ENCODE measurements at regions not wholly inside any gene's neighbourhood (a gene's known extent, or its start where the extent isn't known, plus 50 kb on each side); places are given as distances from the start of the nearest gene placed in this dataset.

DNA sequence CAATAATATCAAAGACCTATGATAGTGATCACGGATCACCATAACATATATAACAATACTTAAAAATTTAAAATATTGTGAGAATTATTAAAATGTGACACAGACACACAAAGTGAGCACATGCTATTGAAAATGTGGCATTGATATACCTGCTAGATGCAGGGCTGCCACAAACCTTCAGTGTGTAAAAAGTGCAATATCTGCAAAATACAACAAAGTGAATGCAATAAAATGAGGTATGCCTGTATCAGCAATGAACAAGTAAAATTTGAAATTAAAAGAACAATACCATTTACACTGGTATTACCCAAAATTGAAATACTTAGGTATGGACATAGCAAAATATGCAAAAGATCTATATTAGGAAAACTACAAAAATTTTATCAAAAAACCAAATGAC is 1217.8 kb upstream of the PCDH20 start:
- Histone ChIP-seq H3K36me3 (no peaks in the 10 kb centered on the region), H3K27me3 (no peaks in the 10 kb centered on the region), H3K4me1 (no peaks in the 10 kb centered on the region), H3K9me3 (no peaks in the 10 kb centered on the region), H3K4me3 (no peak overlapping the region), H3K27ac (replicated peaks in 1 of 4) (no peak overlapping the region)
- 93% methylated on average over 1 of the region's 1 CpG for WGBS
- intact Hi-C loops (cut with DNase I), result no loop called here
- DNase-seq (ENCODE audit: extremely low spot score), result no peak
- no peak for TF ChIP-seq POLR2A (IDR thresholded peaks at IDR 0.05; ENCODE audit: low read depth)
- no peak for TF ChIP-seq POLR2AphosphoS5 (IDR thresholded peaks at IDR 0.05)
- TF ChIP-seq, protein P1, sequence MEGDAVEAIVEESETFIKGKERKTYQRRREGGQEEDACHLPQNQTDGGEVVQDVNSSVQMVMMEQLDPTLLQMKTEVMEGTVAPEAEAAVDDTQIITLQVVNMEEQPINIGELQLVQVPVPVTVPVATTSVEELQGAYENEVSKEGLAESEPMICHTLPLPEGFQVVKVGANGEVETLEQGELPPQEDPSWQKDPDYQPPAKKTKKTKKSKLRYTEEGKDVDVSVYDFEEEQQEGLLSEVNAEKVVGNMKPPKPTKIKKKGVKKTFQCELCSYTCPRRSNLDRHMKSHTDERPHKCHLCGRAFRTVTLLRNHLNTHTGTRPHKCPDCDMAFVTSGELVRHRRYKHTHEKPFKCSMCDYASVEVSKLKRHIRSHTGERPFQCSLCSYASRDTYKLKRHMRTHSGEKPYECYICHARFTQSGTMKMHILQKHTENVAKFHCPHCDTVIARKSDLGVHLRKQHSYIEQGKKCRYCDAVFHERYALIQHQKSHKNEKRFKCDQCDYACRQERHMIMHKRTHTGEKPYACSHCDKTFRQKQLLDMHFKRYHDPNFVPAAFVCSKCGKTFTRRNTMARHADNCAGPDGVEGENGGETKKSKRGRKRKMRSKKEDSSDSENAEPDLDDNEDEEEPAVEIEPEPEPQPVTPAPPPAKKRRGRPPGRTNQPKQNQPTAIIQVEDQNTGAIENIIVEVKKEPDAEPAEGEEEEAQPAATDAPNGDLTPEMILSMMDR (IDR thresholded peaks at IDR 0.05), result no peak
- no peak for TF ChIP-seq EP300 (IDR thresholded peaks at IDR 0.05)

DNA sequence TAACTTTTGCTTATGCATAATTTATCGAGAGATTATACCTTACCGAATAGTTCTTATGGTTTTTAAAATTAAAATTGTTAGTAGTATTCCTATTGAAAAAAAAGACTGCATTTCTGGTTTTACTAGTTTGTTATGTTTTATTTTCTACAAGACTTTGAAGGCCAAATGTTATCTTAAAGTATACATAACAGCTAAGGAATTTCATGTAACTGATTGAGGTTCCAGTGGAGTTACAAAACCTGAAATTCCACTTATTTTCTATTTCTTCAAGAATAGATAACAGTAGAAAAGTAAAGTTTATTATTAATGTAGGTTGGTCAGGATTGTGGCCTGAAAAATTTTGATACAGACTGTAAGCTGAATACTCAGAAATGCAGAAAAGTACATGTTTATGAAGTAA is 1216.0 kb upstream of the PCDH20 start:
- intact Hi-C loops (cut with DNase I), result no loop called here

DNA sequence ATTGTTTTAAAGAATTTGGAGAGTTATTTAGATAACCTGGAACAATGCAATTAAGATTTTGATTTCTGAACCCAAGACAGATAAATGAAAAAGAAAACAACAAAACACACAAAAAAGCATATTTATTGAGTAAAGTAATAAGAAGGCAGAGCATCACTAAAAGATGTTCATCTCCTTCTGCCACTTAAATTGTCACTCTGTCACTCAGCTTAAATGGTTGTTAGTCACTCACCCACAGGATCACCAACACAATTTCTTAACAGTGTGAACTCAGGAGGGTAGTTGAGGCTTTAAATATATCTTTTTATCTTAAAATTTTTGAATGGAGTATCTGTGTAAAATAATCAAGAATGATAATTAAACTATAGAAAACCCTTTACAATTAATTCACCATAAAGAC is 1215.5 kb upstream of the PCDH20 start:
- TF ChIP-seq POLR2A (IDR thresholded peaks at IDR 0.05; ENCODE audit: low read depth) (no peak), POLR2AphosphoS5 (IDR thresholded peaks at IDR 0.05) (no peak), EP300 (IDR thresholded peaks at IDR 0.05) (no peak)
- TF ChIP-seq, protein P1 (IDR thresholded peaks at IDR 0.05), result no peak
- no peaks in the 10 kb centered on the region for H3K27me3 ChIP-seq
- H3K9me3 ChIP-seq, result no peaks in the 10 kb centered on the region
- no peaks in the 10 kb centered on the region for H3K36me3 ChIP-seq
- intact Hi-C loops (cut with DNase I), result no loop called here
- no peak for DNase-seq (ENCODE audit: extremely low spot score)
- H3K27ac ChIP-seq (replicated peaks in 1 of 4), result no peak overlapping the region
- H3K4me1 ChIP-seq, result no peaks in the 10 kb centered on the region
- no peak overlapping the region for H3K4me3 ChIP-seq

More for the DNA sequence above, 1216.0 kb upstream of the PCDH20 start:
- Histone ChIP-seq H3K9me3 (no peaks in the 10 kb centered on the region), H3K36me3 (no peaks in the 10 kb centered on the region), H3K27ac (replicated peaks in 1 of 4) (no peak overlapping the region), H3K4me1 (no peaks in the 10 kb centered on the region), H3K27me3 (no peaks in the 10 kb centered on the region), H3K4me3 (no peak overlapping the region)
- no peak for DNase-seq (ENCODE audit: extremely low spot score)
- 98% methylated on average over 2 of the region's 2 CpGs for WGBS
- TF ChIP-seq EP300 (IDR thresholded peaks at IDR 0.05), result no peak
- TF ChIP-seq, protein P1 (IDR thresholded peaks at IDR 0.05), result no peak
- TF ChIP-seq POLR2AphosphoS5 (IDR thresholded peaks at IDR 0.05), result no peak
- no peak for TF ChIP-seq POLR2A (IDR thresholded peaks at IDR 0.05; ENCODE audit: low read depth)

DNA sequence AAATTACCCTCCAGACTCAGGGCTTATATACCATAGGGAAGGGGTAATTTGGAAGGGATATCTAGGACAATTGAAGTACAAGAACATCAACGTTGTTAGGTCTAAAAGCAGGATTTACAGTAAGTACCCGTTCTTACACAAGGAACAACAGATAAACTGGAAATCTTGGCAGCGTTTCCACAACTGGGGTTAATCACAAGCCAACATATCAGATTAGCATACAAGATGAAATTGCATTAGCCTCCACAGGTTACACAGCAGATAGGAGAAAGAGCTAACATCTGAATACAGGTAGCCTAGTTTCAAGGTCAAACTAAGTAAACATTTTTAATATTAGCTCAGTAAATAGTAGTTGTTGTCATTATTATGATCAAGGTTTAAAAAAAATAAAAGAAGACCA is 1214.0 kb upstream of the PCDH20 start:
- Histone ChIP-seq H3K27me3 (no peaks in the 10 kb centered on the region), H3K9me3 (no peaks in the 10 kb centered on the region), H3K27ac (replicated peaks in 1 of 4) (no peak overlapping the region), H3K4me1 (no peaks in the 10 kb centered on the region), H3K36me3 (no peaks in the 10 kb centered on the region), H3K4me3 (no peak overlapping the region)
- 83% methylated on average over 3 of the region's 3 CpGs for WGBS
- no peak for TF ChIP-seq POLR2A (IDR thresholded peaks at IDR 0.05; ENCODE audit: low read depth)
- TF ChIP-seq, protein P1 (IDR thresholded peaks at IDR 0.05), result no peak
- TF ChIP-seq POLR2AphosphoS5 (IDR thresholded peaks at IDR 0.05), result no peak
- no peak for TF ChIP-seq EP300 (IDR thresholded peaks at IDR 0.05)
- intact Hi-C loops (cut with DNase I), result no loop called here
- DNase-seq (ENCODE audit: extremely low spot score), result no peak

DNA sequence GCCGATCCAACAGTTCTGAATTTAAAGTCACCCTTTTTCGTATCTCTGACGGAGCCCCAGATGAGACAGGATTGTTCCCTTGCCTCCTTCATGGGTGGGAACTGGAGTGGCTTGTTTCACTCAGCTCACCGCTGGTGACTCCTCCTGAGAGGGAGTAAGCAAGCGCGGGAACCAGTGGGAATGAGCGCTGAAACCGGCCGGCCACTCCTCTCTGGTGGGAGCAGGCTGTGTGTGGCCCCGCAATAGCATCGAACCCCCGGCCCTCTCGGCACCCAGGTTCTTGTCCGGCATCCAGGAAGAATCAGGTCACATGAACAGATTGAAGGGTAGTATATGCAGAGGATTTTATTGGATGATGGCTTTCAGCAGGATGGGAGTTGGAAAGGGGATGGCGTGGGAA is 1211.6 kb upstream of the PCDH20 start:
- no peak for DNase-seq (ENCODE audit: extremely low spot score)
- Histone ChIP-seq H3K9me3 (no peaks in the 10 kb centered on the region), H3K4me1 (no peaks in the 10 kb centered on the region), H3K27me3 (no peaks in the 10 kb centered on the region), H3K4me3 (no peak overlapping the region), H3K27ac (replicated peaks in 1 of 4) (no peak overlapping the region), H3K36me3 (no peaks in the 10 kb centered on the region)
- 91% methylated on average over 15 of the region's 15 CpGs for WGBS
- intact Hi-C loops (cut with DNase I), result no loop called here
- TF ChIP-seq, protein P1 (IDR thresholded peaks at IDR 0.05), result no peak
- TF ChIP-seq POLR2AphosphoS5 (IDR thresholded peaks at IDR 0.05) (no peak), EP300 (IDR thresholded peaks at IDR 0.05) (no peak), POLR2A (IDR thresholded peaks at IDR 0.05; ENCODE audit: low read depth) (no peak)

Data from esophagus muscularis mucosa (tissue), 4 donors.